HFFc6 (cell line): ENCODE measurements at regions not wholly inside any gene's neighbourhood (a gene's known extent, or its start where the extent isn't known, plus 50 kb on each side); places are given as distances from the start of the nearest gene placed in this dataset.
"Not testable (repeated sequence)": the region's sequence is repeated elsewhere in the genome, so short reads cannot be mapped to it uniquely, and the experiment has no call there.

Experiments
- DNase-seq: peaks from one replicate; pipeline ENCODE4 v3.0.0-alpha.2; 2018
- H3K27ac Mint-ChIP-seq: 2 replicates; pipeline ENCODE4 v1.8.0; 2020; ENCODE audit warnings: mild to moderate bottlenecking, mixed read lengths
- H3K27me3 Mint-ChIP-seq: 2 replicates; pipeline ENCODE4 v1.8.0; 2021; ENCODE audit warnings: mild to moderate bottlenecking, moderate library complexity, mixed read lengths; ENCODE audit not compliant: insufficient read depth
- H3K36me3 Mint-ChIP-seq: 2 replicates; pipeline ENCODE4 v1.8.0; 2021; ENCODE audit warnings: low read depth, mixed read lengths
- H3K4me1 Mint-ChIP-seq: 2 replicates; pipeline ENCODE4 v1.8.0; 2020; ENCODE audit warnings: low read depth, mixed read lengths
- H3K4me3 Mint-ChIP-seq: 2 replicates; pipeline ENCODE4 v1.8.0; 2020; ENCODE audit warnings: mild to moderate bottlenecking, moderate library complexity, mixed read lengths
- H3K9me3 Mint-ChIP-seq: 2 replicates; pipeline ENCODE4 v1.8.0; 2020; ENCODE audit warnings: mild to moderate bottlenecking, mixed read lengths
- TF ChIP-seq, protein P1 (sequence below): fragments of 200-600 bp; sonication (generic); IDR thresholded peaks from 2 replicates; pipeline ENCODE4 v1.5.0; 2021; ENCODE audit warnings: antibody characterized with exemption, mild to moderate bottlenecking

- Mint-ChIP-seq H3K4me1 (peaks cover 27% of the 10 kb centered on the region), H3K36me3 (peaks cover 8% of the 10 kb centered on the region; the same call in 1 of the 2 replicates), H3K9me3 (peaks cover 9% of the 10 kb centered on the region; the same call in 1 of the 2 replicates), H3K27me3 (no peaks in the 10 kb centered on the region; the same call in none of the 2 replicates), H3K27ac (no peak overlapping the region), H3K4me3 (no peak overlapping the region)
- TF ChIP-seq, protein P1, sequence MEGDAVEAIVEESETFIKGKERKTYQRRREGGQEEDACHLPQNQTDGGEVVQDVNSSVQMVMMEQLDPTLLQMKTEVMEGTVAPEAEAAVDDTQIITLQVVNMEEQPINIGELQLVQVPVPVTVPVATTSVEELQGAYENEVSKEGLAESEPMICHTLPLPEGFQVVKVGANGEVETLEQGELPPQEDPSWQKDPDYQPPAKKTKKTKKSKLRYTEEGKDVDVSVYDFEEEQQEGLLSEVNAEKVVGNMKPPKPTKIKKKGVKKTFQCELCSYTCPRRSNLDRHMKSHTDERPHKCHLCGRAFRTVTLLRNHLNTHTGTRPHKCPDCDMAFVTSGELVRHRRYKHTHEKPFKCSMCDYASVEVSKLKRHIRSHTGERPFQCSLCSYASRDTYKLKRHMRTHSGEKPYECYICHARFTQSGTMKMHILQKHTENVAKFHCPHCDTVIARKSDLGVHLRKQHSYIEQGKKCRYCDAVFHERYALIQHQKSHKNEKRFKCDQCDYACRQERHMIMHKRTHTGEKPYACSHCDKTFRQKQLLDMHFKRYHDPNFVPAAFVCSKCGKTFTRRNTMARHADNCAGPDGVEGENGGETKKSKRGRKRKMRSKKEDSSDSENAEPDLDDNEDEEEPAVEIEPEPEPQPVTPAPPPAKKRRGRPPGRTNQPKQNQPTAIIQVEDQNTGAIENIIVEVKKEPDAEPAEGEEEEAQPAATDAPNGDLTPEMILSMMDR = no peak
- DNase-seq = no peak
These were observed 159.8 kb upstream of the DLX2 start for GRCh38 chr2:172262486-172262885.

DNA sequence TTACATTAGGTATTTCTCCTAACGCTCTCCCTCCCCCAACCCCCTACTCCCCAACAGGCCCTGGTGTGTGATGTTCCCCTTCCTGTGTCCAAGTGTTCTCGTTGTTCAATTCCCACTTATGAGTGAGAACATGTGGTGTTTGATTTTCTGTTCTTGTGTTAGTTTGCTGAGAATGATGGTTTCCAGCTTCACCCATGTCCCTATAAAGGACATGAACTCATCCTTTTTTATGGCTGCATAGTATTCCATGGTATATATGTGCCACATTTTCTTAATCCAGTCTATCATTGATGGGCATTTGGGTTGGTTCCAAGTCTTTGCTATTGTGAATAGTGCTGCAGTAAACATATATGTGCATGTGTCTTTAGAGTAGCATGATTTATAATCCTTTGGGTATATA lies 162.1 kb upstream of the DLX2 start:
- Mint-ChIP-seq H3K4me1 (peaks cover 22% of the 10 kb centered on the region), H3K36me3 (peaks cover 15% of the 10 kb centered on the region; the same call in 1 of the 2 replicates)
- not testable (repeated sequence) for DNase-seq, H3K4me3 Mint-ChIP-seq, H3K27me3 Mint-ChIP-seq, H3K27ac Mint-ChIP-seq, H3K9me3 Mint-ChIP-seq

DNA sequence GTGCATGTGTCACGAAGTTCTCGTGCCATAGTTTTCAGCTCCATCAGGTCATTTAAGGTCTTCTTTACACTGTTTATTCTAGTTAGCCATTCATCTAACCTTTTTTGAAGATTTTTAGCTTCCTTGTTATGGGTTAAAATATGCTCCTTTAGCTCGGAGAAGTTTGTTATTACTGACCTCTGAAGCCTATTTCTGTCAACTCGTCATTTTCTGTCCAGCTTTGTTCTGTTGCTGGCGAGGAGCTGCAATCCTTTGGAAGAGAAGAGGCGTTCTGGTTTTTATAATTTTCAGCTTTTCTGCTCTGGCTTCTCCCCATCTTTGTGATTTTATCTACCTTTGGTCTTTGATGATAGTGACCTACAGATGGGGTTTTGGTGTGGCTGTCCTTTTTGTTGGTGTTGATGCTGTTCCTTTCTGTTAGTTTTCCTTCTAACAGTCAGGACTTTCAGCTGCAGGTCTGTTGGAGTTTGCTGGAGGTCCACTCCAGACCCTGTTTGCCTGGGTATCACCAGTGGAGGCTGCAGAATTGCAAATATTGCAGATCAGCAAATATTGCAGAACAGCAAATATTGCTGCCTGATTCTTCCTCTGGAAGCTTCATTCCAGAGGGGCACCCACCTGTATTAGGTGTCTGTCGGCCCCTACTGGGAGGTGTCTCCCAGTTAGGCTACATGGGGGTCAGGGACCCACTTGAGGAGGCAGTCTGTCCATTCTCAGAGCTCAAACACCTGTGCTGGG lies 157.7 kb upstream of the ITGA6 start:
- not testable (repeated sequence) for H3K4me3 Mint-ChIP-seq, H3K36me3 Mint-ChIP-seq, DNase-seq, H3K9me3 Mint-ChIP-seq, H3K27ac Mint-ChIP-seq, H3K27me3 Mint-ChIP-seq
- peaks cover 11% of the 10 kb centered on the region for H3K4me1 Mint-ChIP-seq

GRCh38 chr2:172270278-172271079 lies 156.9 kb upstream of the ITGA6 start:
- H3K9me3 Mint-ChIP-seq = no peaks in the 10 kb centered on the region
- peaks cover 20% of the 10 kb centered on the region for H3K4me1 Mint-ChIP-seq
- TF ChIP-seq, protein P1 = no peak
- H3K27me3 Mint-ChIP-seq = no peaks in the 10 kb centered on the region
- no peak overlapping the region for H3K4me3 Mint-ChIP-seq
- no peak overlapping the region for H3K27ac Mint-ChIP-seq
- 0 out of 2 replicates have a peak, but pooled peaks cover 7% of the 10 kb centered on the region for H3K36me3 Mint-ChIP-seq
- no peak for DNase-seq

GRCh38 chr2:172273910-172274571 lies 153.3 kb upstream of the ITGA6 start:
- Mint-ChIP-seq H3K36me3 (peaks cover 17% of the 10 kb centered on the region), H3K27me3 (no peaks in the 10 kb centered on the region), H3K9me3 (peaks cover 11% of the 10 kb centered on the region), H3K4me1 (peaks cover 21% of the 10 kb centered on the region), H3K4me3 (no peak overlapping the region), H3K27ac (no peak overlapping the region)
- no peak for DNase-seq
- TF ChIP-seq, protein P1 = no peak

- peaks cover 13% of the 10 kb centered on the region for H3K36me3 Mint-ChIP-seq
- peaks cover 11% of the 10 kb centered on the region for H3K9me3 Mint-ChIP-seq
- H3K27me3 Mint-ChIP-seq = no peaks in the 10 kb centered on the region
- no peak for DNase-seq
- H3K4me1 Mint-ChIP-seq = peaks cover 21% of the 10 kb centered on the region
- H3K27ac Mint-ChIP-seq = no peak overlapping the region
- H3K4me3 Mint-ChIP-seq = no peak overlapping the region
- TF ChIP-seq, protein P1 = no peak
These were observed 152.1 kb upstream of the ITGA6 start for GRCh38 chr2:172275239-172275638.
